ENCODE measurements at regions not wholly inside any gene's neighbourhood (a gene's known extent, or its start where the extent isn't known, plus 50 kb on each side); places are given as distances from the start of the nearest gene placed in this dataset.

DNA sequence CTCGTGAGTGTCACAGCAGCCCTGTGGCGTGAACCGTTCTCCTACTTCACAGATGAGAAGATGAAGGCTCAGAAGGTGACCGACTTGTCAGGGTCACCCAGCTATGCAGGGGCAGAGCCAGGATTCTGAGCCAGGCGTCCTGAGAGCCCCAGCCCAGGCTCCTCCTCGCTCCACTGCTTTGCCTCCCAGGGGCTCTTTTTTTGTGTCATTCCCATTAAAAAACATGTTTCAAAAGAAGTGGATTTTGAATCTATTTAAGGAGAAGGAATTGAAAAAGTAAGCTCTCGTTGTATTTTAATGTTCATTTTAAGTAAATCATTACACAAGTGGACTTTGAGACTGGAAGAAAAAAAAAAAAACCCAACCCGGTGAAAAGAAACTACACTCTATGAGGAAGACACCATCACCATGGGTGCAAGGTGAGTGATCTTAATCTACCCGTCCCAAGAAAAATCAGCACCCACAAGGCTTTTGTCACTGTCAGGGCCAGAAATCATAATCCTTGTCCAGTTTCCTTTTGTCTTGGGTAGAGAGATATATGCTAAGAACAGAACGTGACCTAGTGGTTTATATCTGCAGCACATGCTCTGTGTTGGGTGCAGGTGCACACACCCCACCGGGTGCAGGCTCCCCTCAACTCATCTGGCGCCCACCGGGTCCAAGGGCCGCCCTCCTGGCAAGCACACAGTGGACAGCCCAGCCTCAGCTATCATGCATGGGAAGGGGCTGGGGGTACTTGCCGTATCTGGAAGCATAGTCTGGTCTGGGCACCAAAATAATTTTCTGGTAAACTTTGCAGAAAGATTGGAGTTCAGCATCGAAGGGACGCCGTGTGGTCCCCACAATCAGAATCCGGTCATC is 73.5 kb upstream of the ASB18 start:
- peak; percentile 48 for ATAC-seq
- peaks cover 10% of the 10 kb centered on the region for H3K4me1 ChIP-seq (ENCODE audit: insufficient read depth, low read length)
- intact Hi-C loops (cut with micrococcal nuclease; ENCODE audit: unreplicated experiment) (no loop called here), in situ Hi-C loops (cut with HindIII; ENCODE audit: extremely low pct_ligation_motif_present, low pct_unique_long_range_greater_than_20kb) (no loop called here)
- no peak overlapping the region for H3K4me3 ChIP-seq (replicated peaks in 1 of 3; ENCODE audit: insufficient read depth in 1 of 3, low read depth in 2 of 3, low read length in 3 of 3)
- H3K9me3 ChIP-seq (ENCODE audit: low read length), result no peaks in the 10 kb centered on the region
- no peaks in the 10 kb centered on the region for H4K20me1 ChIP-seq (ENCODE audit: insufficient read depth, low read length)
- no peak overlapping the region; the same call in 1 of the 2 replicates for H3K4me2 ChIP-seq (ENCODE audit: low read depth, low read length)
- WGBS (ENCODE audit: low lambda C conversion rate), result 37% methylated on average over 14 of the region's 19 CpGs
- H3K79me2 ChIP-seq (ENCODE audit: insufficient read depth, low read length), result no peaks in the 10 kb centered on the region
- peaks cover 6 to 41% of the 10 kb centered on the region in 2 experiments; a peak in 4 of 5 replicates for H3K27me3 ChIP-seq (ENCODE audit: control insufficient read depth in 1 of 2, insufficient read depth in 2 of 2, low read length in 2 of 2)
- BruUV-seq (replicated peaks), result no TSS peak
- CTCF ChIA-PET (ENCODE audit: low intra/inter-chr PET ratio, low total read pairs), result no interaction called here
- DNase-seq (ENCODE audit: low spot score), result no peak
- H2AFZ ChIP-seq (ENCODE audit: low read length), result no peak overlapping the region
- no peaks in the 10 kb centered on the region for H3K36me3 ChIP-seq (replicated peaks in 1 of 2; ENCODE audit: control insufficient read depth in 1 of 2, insufficient read depth in 2 of 2, low read length in 2 of 2)
- no peak overlapping the region for H3K9ac ChIP-seq (ENCODE audit: insufficient read depth, low read depth, low read length)
- POLR2A ChIA-PET, result no interaction called here
- no peak overlapping the region for H3K27ac ChIP-seq (ENCODE audit: extremely low read length, insufficient read depth, low read length)
- no peak for FAIRE-seq
- TF ChIP-seq, protein P1, sequence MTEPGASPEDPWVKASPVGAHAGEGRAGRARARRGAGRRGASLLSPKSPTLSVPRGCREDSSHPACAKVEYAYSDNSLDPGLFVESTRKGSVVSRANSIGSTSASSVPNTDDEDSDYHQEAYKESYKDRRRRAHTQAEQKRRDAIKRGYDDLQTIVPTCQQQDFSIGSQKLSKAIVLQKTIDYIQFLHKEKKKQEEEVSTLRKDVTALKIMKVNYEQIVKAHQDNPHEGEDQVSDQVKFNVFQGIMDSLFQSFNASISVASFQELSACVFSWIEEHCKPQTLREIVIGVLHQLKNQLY (CRISPR knock-in tag; IDR thresholded peaks at IDR 0.05), result no peak
- TF ChIP-seq, protein P2, sequence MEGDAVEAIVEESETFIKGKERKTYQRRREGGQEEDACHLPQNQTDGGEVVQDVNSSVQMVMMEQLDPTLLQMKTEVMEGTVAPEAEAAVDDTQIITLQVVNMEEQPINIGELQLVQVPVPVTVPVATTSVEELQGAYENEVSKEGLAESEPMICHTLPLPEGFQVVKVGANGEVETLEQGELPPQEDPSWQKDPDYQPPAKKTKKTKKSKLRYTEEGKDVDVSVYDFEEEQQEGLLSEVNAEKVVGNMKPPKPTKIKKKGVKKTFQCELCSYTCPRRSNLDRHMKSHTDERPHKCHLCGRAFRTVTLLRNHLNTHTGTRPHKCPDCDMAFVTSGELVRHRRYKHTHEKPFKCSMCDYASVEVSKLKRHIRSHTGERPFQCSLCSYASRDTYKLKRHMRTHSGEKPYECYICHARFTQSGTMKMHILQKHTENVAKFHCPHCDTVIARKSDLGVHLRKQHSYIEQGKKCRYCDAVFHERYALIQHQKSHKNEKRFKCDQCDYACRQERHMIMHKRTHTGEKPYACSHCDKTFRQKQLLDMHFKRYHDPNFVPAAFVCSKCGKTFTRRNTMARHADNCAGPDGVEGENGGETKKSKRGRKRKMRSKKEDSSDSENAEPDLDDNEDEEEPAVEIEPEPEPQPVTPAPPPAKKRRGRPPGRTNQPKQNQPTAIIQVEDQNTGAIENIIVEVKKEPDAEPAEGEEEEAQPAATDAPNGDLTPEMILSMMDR (CRISPR knock-in tag; IDR thresholded peaks at IDR 0.05), result no peak
- TF ChIP-seq, protein P3, sequence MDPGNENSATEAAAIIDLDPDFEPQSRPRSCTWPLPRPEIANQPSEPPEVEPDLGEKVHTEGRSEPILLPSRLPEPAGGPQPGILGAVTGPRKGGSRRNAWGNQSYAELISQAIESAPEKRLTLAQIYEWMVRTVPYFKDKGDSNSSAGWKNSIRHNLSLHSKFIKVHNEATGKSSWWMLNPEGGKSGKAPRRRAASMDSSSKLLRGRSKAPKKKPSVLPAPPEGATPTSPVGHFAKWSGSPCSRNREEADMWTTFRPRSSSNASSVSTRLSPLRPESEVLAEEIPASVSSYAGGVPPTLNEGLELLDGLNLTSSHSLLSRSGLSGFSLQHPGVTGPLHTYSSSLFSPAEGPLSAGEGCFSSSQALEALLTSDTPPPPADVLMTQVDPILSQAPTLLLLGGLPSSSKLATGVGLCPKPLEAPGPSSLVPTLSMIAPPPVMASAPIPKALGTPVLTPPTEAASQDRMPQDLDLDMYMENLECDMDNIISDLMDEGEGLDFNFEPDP (CRISPR knock-in tag; conservative IDR thresholded peaks at IDR 0.05), result no peak
- TF ChIP-seq PHF20 (CRISPR knock-in tag; IDR thresholded peaks at IDR 0.05) (no peak), HNRNPK (IDR thresholded peaks at IDR 0.05; ENCODE audit: low read depth, low read length, poor library complexity, severe bottlenecking) (no peak), SMC3 (IDR thresholded peaks at IDR 0.05; ENCODE audit: low read length) (no peak), STAG1 (CRISPR knock-in tag; IDR thresholded peaks at IDR 0.05) (no peak), ZNF772 (CRISPR knock-in tag; IDR thresholded peaks at IDR 0.05) (no peak), ZNF160 (CRISPR knock-in tag; IDR thresholded peaks at IDR 0.05) (no peak), ZNF781 (CRISPR knock-in tag; IDR thresholded peaks at IDR 0.05; ENCODE audit: borderline replicate concordance, not compliant biosample characterization) (no peak), NR1H2 (CRISPR knock-in tag; IDR thresholded peaks at IDR 0.05; ENCODE audit: borderline replicate concordance, low read depth) (no peak), ZIK1 (CRISPR knock-in tag; IDR thresholded peaks at IDR 0.05; ENCODE audit: borderline replicate concordance, low read depth) (no peak), ZNF629 (CRISPR knock-in tag; conservative IDR thresholded peaks at IDR 0.05) (0 out of 2 replicates have a peak, but pooled peaks have one; percentile 5)
- TF ChIP-seq, protein P4, sequence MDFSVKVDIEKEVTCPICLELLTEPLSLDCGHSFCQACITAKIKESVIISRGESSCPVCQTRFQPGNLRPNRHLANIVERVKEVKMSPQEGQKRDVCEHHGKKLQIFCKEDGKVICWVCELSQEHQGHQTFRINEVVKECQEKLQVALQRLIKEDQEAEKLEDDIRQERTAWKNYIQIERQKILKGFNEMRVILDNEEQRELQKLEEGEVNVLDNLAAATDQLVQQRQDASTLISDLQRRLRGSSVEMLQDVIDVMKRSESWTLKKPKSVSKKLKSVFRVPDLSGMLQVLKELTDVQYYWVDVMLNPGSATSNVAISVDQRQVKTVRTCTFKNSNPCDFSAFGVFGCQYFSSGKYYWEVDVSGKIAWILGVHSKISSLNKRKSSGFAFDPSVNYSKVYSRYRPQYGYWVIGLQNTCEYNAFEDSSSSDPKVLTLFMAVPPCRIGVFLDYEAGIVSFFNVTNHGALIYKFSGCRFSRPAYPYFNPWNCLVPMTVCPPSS (IDR thresholded peaks at IDR 0.05), result no peak
- TF ChIP-seq, protein P5, sequence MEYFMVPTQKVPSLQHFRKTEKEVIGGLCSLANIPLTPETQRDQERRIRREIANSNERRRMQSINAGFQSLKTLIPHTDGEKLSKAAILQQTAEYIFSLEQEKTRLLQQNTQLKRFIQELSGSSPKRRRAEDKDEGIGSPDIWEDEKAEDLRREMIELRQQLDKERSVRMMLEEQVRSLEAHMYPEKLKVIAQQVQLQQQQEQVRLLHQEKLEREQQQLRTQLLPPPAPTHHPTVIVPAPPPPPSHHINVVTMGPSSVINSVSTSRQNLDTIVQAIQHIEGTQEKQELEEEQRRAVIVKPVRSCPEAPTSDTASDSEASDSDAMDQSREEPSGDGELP (IDR thresholded peaks at IDR 0.05; ENCODE audit: borderline replicate concordance, low read depth), result no peak
